HL-60 (cell line): ENCODE measurements at regions not wholly inside any gene's neighbourhood (a gene's known extent, or its start where the extent isn't known, plus 50 kb on each side); places are given as distances from the start of the nearest gene placed in this dataset.

ENCODE experiments used
- DNase-seq, 2 experiments: peaks; one replicate each; pipeline ENCODE4 v3.0.0-alpha.2; 2010 to 2020; ENCODE audit warnings: low read depth in 1 of 2, low spot score in 1 of 2
- H3K27ac ChIP-seq: fragments of 250-450 bp; sonication (Bioruptor Pico); replicated peaks from 2 replicates; pipeline ENCODE4 v1.5.1; 2020; ENCODE audit warnings: mild to moderate bottlenecking, moderate library complexity
- H3K27me3 ChIP-seq: fragments of 250-450 bp; sonication (Bioruptor Pico); 2 replicates; pipeline ENCODE4 v1.5.1; 2021; ENCODE audit warnings: mild to moderate bottlenecking, moderate library complexity; ENCODE audit not compliant: insufficient read depth, poor library complexity, severe bottlenecking
- H3K4me3 ChIP-seq: replicated peaks from 2 replicates; pipeline ENCODE4 v1.5.1; 2011; ENCODE audit warnings: mild to moderate bottlenecking, control low read depth, low read length; ENCODE audit not compliant: insufficient read depth
- GABPA ChIP-seq: IDR thresholded peaks from 2 replicates; pipeline ENCODE4 v1.6.1; 2012; ENCODE audit warnings: low read depth
- POLR2AphosphoS5 ChIP-seq: IDR thresholded peaks from 2 replicates; pipeline ENCODE4 v1.6.1; 2012; ENCODE audit warnings: low read depth
- REST ChIP-seq: IDR thresholded peaks from 2 replicates; pipeline ENCODE4 v1.6.1; 2012; ENCODE audit warnings: low read depth; ENCODE audit not compliant: insufficient replicate concordance
- SPI1 ChIP-seq: IDR thresholded peaks from 2 replicates; pipeline ENCODE4 v1.6.1; 2012; ENCODE audit warnings: low read depth, mild to moderate bottlenecking, borderline replicate concordance
- TF ChIP-seq, protein P1 (sequence below): IDR thresholded peaks from one replicate; pipeline ENCODE4 v1.5.1; 2011; ENCODE audit warnings: low read length, control low read depth, inconsistent platforms; ENCODE audit not compliant: insufficient read depth

- no peak for DNase-seq
- H3K27me3 ChIP-seq, result no peaks in the 10 kb centered on the region
- H3K27ac ChIP-seq, result no peak overlapping the region
- TF ChIP-seq GABPA, result no peak
- no peak for TF ChIP-seq REST
- no peak for TF ChIP-seq POLR2AphosphoS5
- TF ChIP-seq SPI1, result no peak
- TF ChIP-seq, protein P1, sequence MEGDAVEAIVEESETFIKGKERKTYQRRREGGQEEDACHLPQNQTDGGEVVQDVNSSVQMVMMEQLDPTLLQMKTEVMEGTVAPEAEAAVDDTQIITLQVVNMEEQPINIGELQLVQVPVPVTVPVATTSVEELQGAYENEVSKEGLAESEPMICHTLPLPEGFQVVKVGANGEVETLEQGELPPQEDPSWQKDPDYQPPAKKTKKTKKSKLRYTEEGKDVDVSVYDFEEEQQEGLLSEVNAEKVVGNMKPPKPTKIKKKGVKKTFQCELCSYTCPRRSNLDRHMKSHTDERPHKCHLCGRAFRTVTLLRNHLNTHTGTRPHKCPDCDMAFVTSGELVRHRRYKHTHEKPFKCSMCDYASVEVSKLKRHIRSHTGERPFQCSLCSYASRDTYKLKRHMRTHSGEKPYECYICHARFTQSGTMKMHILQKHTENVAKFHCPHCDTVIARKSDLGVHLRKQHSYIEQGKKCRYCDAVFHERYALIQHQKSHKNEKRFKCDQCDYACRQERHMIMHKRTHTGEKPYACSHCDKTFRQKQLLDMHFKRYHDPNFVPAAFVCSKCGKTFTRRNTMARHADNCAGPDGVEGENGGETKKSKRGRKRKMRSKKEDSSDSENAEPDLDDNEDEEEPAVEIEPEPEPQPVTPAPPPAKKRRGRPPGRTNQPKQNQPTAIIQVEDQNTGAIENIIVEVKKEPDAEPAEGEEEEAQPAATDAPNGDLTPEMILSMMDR, result no peak
- H3K4me3 ChIP-seq, result no peak overlapping the region
Observed at GRCh38 chr13:86673931-86674431, 874.8 kb upstream of the SLITRK6 start.

DNA sequence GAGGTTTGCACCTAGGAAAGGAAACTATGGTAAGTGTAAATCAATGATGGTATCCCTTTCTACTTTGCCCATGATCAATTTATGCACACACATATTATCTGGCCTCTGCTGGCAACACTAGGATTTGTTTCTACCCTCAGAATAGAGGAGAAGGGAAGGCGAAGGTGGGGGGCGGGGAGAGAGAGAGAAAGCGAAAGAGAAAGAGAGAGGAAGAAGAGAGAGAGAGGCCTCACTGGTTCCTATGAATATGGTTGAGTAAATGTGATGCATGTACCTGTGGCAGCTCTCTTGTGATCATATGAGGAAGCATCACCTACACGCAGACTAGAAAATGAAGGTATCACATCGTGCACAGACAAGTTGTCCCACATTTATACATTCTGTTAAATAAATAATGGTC, 882.0 kb upstream of the SLITRK6 start:
- Histone ChIP-seq H3K4me3 (no peak overlapping the region), H3K27me3 (no peaks in the 10 kb centered on the region), H3K27ac (no peak overlapping the region)
- no peak for DNase-seq
- TF ChIP-seq GABPA (no peak), POLR2AphosphoS5 (no peak), SPI1 (no peak), REST (no peak)
- TF ChIP-seq, protein P1, result no peak

DNA sequence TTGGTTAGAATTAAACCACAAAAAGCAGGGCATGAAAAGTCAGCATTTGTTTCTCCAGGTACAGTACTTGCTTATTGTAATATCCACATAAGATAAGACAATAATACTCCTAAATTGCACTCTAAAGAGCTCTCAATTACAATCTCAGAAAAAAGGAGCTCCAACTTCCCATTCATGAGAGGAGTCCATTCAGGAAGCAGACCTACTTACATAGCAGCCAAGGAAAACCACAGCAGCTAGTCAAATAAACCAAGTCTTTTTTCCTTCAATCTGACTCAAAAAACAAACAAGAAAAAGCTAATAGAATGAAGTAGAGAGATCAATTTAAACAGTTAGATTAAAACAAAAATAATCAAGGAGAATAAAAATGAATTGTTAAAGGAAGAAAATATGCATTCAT, 885.2 kb upstream of the SLITRK6 start:
- TF ChIP-seq, protein P1, result no peak
- TF ChIP-seq REST (no peak), SPI1 (no peak)
- H3K27me3 ChIP-seq, result no peaks in the 10 kb centered on the region
- no peak overlapping the region for H3K4me3 ChIP-seq
- H3K27ac ChIP-seq, result no peak overlapping the region
- DNase-seq, result no peak
